ELR (cell line): ENCODE measurements at regions not wholly inside any gene's neighbourhood (a gene's known extent, or its start where the extent isn't known, plus 50 kb on each side); places are given as distances from the start of the nearest gene placed in this dataset.

Experiments used
- DNase-seq: peaks from one replicate; pipeline ENCODE4 v3.0.0-alpha.2; 2015; ENCODE audit warnings: low read depth

GRCh38 chr15:62573876-62574275 is 408.8 kb upstream of the C2CD4B start:
- no peak for DNase-seq

- DNase-seq: no peak
Observed at GRCh38 chr15:62578546-62578945, 413.5 kb upstream of the C2CD4B start.

- DNase-seq: no peak
Observed at GRCh38 chr15:62578960-62579359, 413.9 kb upstream of the C2CD4B start.

GRCh38 chr15:62579842-62580241 is 414.8 kb upstream of the C2CD4B start:
- no peak for DNase-seq

GRCh38 chr15:62582580-62582979 is 417.5 kb upstream of the C2CD4B start:
- no peak for DNase-seq

- DNase-seq: no peak
Observed at GRCh38 chr15:62584301-62585235, 419.5 kb upstream of the C2CD4B start.

GRCh38 chr15:62588938-62589670 is 424.0 kb upstream of the C2CD4B start:
- DNase-seq: no peak

GRCh38 chr15:62591842-62592838 is 427.1 kb upstream of the C2CD4B start:
- DNase-seq: peak; percentile 15

GRCh38 chr15:62592920-62593319 is 427.8 kb upstream of the C2CD4B start:
- no peak for DNase-seq

- DNase-seq: peak; percentile 10
Observed at GRCh38 chr15:62593681-62594399, 428.8 kb upstream of the C2CD4B start.

- no peak for DNase-seq
Observed at GRCh38 chr15:62598217-62598616, 433.1 kb upstream of the C2CD4B start.

- DNase-seq: no peak
Observed at GRCh38 chr15:62599791-62600777, 435.0 kb upstream of the C2CD4B start.

- DNase-seq: peak; percentile 45
Observed at GRCh38 chr15:62601777-62602545, 436.9 kb upstream of the C2CD4B start.

GRCh38 chr15:62603742-62604141 is 438.7 kb upstream of the C2CD4B start:
- DNase-seq: no peak

- DNase-seq: no peak
Observed at GRCh38 chr15:62605282-62605681, 437.3 kb upstream of the TPM1 start.

- DNase-seq: peak; percentile 99
Observed at GRCh38 chr15:62606376-62607113, 436.0 kb upstream of the TPM1 start.

- no peak for DNase-seq
Observed at GRCh38 chr15:62607114-62607462, 435.5 kb upstream of the TPM1 start.

GRCh38 chr15:62607643-62608042 is 434.9 kb upstream of the TPM1 start:
- peak; percentile 73 for DNase-seq

- DNase-seq: no peak
Observed at GRCh38 chr15:62608369-62608768, 434.2 kb upstream of the TPM1 start.
